ENCODE measurements at regions not wholly inside any gene's neighbourhood (a gene's known extent, or its start where the extent isn't known, plus 50 kb on each side); places are given as distances from the start of the nearest gene placed in this dataset.

- no peak for DNase-seq (ENCODE audit: low read depth)
Measured at GRCh38 chr6:119602215-119603178, 252.9 kb upstream of the MAN1A1 start.

DNA sequence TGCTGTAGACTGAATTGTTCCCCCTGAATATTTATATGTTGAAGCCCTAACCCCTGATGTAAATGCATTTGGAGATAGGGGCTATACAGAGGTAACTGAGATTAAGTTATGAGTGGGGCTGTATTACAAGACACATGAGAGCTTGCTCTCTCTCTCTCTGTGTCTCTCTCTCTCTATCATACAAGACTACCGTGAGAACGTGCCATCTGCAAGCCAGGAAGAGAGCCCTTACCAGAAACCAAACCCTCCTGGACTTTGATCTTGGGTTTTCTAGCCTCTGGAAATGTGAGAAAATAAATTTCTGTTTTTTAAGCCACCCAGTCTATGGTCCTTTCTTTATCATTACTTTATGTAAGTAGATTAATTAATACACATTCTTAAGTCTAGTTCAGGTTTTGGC lies 249.3 kb upstream of the MAN1A1 start:
- no peak for DNase-seq (ENCODE audit: low read depth)

DNA sequence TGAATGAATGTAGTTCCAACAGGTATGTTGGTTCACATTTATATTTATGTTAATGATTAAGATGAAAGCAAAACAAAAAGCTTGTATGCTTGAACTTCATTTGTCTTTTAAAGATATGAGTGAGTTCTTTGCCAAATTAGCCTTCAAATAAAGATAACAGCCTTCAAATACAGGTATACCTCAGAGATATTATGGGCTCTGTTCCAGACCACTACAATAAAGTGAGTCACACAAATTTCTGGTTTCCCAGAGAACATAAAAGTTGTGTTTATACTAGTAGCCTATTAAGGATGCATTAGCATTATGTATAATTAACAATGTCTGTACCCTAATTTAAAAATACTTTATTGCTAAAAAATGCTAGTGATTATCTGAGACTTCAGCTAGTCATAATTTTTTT lies 245.3 kb upstream of the MAN1A1 start:
- no peak for DNase-seq (ENCODE audit: low read depth)

DNA sequence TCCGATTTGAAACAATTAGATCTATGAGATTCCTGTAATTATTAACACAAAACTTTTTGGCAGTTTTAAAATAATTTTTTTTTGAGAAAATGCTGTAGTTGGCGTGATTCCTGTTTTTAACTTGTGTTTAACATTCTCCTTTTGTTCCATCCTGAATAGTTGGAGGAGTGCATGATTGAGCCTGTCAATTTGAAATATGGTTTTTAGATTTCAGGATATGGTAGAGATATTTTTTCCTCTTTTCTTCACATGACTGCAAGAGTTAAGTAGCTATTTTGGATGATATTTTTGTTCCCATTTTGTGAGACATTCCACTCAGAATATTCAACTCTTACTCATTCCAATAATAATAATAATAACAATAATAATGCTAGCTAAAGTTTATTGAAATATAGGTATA lies 241.7 kb upstream of the MAN1A1 start:
- DNase-seq (ENCODE audit: low read depth), result no peak

DNA sequence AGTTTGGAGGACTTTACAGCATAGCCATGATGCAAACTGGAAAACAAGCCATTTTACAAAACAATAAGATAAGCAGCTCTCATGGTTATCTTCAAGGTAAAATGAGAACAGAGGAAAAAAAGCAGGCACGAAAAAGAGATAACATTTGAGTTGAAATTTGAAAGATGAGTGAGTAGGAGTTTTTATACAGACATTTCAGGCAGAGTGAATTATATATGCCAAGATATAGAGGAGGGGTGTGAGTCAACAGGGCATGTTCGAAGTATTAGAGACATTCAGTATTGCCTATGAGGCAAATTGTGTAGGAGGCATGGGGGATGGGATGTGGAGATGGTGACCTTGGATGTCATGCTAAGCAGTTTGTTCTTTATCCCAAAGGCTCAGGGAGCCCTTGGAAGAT lies 240.5 kb upstream of the MAN1A1 start:
- no peak for DNase-seq (ENCODE audit: low read depth)

DNA sequence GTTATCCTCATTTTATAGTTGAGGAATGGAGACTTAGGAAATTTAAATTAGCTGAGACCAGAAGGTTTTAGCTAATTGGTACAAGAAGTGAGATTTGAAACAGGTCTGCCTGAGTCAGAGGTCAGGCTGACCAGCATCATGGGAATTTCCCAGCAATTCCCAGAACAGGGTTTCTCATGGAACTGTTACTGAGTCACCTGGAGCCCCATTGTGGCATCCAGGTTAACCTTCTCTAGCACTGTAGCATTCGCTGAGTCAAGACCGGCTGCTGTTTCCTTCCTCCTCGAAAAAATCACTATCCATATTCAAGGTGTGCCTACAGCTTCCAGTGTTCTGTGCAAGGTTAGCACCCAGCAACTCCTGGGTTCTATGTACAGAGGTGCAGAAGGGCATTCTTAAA lies 238.0 kb upstream of the MAN1A1 start:
- DNase-seq (ENCODE audit: low read depth), result no peak

DNA sequence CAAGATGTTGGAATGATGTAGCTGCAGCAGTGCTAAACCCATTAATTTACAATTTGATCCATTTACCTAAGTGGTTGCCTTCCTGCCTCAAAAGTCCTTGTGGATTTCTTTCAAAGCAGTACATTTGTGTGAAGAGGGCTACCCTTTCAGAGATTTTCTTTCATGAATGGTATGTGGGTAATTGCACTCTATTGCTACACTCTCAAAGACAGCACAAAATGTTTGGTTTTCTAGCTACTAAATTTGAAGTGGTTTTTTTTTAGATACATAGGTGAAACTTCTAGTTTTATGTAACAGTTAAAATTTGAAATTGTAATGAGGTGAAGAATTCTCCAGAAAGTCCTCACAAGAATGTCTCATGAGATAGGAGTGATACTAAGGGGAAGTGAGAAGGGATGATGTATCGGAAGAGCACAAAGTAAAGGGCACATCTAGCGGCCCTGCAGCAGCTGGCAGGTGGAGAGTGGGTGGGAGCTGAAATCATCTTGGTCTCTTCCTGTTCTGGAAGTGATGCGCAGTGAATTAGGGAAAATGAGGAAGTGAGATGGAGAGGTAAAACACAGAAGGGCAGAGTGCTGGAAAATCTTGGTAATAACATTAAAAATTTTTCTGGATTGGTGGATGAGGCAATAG lies 236.8 kb upstream of the MAN1A1 start:
- DNase-seq (ENCODE audit: low read depth), result no peak

- no peak for DNase-seq (ENCODE audit: low read depth)
Measured at GRCh38 chr6:119584088-119584487, 234.5 kb upstream of the MAN1A1 start.

DNA sequence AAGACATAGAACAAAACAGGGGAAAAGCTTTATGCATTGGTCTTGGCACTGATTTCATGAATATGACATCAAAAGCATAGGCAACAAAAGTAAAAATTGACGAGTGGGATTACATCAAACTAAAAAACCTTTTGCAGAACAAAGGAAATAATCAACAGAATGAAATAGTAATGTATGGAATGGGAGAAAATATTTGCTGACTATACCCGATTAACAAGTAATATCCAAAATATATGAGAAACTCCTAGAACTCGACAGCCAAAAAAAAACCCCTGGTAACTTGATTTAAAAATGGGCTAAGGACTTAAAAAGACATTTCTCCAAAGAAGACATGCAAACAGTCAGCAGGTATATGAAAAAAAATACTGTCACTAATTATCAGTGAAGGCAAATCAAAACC lies 231.7 kb upstream of the MAN1A1 start:
- no peak for DNase-seq (ENCODE audit: low read depth)

GRCh38 chr6:119575721-119576120 lies 226.2 kb upstream of the MAN1A1 start:
- no peak for DNase-seq (ENCODE audit: low read depth)

DNA sequence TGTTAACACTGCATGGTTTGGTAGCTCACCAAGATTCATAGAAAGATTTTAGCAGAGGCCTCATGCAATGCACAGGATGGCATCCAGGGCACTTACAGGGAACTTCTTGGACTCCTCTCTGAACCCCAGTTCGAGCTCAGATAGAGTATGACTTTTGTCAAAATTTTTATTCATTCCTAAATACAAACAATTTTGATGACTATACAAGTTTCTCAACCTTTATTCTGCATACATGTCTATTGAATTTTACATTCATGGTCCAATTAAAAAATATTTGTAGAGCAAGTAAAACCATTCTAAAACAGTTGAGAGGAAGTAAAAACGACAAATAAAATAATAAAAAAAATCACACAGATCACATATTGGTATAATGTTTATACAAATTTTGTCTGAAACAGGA lies 219.0 kb upstream of the MAN1A1 start:
- DNase-seq (ENCODE audit: low read depth), result no peak

GRCh38 chr6:119566546-119567260 lies 217.1 kb upstream of the MAN1A1 start:
- DNase-seq (ENCODE audit: low read depth), result no peak

DNA sequence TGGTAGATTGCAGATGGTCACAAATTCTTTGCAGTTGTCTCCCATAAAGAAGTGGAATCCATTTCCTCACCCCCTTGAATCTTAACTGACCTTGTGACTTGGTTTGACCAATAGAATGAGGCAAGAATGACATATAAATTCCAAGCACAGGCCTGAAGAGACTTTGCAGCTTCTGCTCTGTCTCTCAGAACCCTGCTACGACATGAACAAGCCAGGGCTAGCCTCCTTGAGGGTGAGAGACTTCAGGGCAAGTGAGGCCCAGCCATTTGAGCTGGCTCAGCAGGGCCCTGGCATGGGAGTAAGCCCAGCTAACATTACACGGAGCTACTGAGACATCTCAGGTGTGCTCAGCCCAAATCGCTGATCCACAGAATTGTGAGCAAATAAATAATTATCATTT lies 216.3 kb upstream of the MAN1A1 start:
- DNase-seq (ENCODE audit: low read depth), result no peak

DNA sequence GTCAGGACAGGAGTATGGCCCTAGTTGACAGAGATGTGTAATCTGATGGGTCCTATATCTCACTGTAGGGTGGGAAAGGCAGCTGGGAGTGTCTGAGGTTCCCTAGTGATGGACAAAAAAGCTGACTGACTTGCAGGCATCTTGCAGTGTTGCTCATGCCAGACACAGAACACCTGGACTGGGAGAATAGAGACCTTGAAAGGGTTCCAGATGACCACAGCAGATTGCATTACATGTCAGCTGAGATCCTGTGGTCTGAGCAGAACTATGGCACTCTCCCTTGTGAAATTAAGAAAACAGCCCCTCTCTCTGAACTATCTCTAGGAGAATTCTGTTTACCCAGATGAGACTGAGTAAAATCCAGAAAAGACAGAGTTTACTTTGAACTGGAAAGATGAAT lies 212.6 kb upstream of the MAN1A1 start:
- no peak for DNase-seq (ENCODE audit: low read depth)

- no peak for DNase-seq (ENCODE audit: low read depth)
Measured at GRCh38 chr6:119559586-119559985, 210.0 kb upstream of the MAN1A1 start.

DNA sequence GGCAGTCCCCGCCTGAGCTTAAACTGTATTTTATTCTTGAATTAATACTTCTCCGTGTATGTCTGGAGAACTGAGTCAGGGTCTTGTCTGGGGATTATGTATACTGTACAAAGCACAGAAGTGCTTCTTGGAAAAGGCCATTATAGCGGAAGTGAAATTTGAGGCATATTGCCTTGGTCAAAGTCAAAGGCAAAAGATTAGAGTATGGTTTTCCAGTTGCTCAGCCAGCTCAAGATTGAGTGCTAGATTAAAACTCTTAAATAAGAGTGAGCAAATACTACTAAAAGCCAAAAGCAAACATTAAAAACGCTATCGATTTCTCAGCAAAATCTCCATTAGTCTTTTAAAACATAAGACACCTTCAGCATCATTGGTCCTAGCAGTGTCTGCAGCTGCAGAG lies 207.7 kb upstream of the MAN1A1 start:
- no peak for DNase-seq (ENCODE audit: low read depth)

DNA sequence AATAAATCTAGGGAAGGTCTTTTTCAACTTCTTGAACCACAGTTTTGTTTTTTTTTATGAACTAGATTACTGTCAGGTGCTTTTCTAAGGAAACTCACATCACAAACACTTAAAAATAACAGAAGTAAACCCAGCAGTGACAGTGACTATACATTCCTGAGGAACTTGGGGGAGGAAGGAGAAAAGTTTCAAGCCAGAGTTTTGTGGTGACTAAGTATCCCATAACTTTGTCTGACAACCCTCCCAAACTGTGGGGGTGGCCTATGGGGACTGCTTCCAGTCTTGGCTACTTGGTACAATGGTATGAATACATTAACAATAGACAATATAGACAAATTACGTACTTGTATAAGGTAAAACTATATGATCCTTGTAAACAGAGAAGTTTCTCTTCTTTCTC lies 202.5 kb upstream of the MAN1A1 start:
- DNase-seq (ENCODE audit: low read depth), result no peak

- no peak for DNase-seq (ENCODE audit: low read depth)
Measured at GRCh38 chr6:119547024-119547423, 197.5 kb upstream of the MAN1A1 start.

DNA sequence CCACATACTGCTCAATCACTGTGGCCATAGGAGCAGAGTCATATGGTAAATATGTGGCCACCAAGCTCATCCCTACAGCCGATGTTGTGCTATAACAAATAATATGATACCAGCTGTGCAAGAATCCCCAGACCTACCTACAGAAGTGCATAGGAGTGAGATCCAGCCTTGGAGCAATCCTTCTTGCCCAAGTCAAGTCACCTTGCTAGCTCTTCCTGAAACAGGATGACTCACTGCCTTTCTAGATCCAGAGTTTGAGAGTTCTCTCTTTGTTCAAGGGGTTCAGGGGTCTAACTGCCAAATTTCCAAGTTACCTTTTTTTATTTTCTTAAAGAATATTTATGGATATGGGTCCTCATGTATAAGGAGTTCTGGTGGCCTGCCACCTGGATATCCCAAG lies 195.7 kb upstream of the MAN1A1 start:
- no peak for DNase-seq (ENCODE audit: low read depth)

DNA sequence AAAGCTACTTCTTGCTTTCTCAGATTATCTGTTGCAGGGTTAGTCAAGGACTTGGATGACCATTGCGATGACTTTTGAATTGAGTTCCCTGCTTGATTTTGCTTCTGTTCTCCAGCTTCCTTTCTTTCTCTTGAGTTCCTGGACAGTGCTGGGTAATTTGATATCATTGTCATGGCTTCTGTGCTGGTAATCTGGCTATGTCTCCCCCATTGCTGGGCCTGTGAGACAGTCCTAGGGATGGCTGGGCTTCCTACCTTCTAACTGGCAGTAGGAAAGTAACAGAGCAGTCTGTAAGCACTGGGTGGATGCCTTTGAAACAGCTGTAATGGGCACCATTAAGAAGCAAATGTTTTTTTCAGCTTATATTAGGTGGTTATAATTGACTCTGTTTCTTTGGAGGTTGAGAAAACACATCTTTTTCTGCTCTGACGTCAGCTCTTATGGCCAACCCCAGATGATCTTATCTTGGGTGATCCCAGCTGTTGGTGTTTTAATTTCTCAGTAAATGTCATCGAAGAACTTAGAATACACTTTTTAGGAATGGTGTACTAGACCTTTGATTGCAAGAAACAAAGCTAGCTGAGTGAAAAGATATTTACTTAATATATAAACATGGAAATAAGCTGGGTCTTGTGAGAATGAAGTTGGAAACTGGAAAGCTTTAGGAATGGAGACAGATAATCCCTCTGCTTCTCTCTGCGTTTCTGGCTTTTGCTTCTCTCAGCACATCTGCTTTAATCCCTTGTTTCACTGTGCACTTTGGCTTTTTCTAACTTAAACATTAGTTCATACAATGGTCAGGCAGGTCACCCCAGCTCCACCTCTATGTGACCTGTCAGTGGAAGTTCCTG lies 195.0 kb upstream of the MAN1A1 start:
- DNase-seq (ENCODE audit: low read depth), result no peak

GRCh38 chr6:119543332-119543731 lies 193.8 kb upstream of the MAN1A1 start:
- DNase-seq (ENCODE audit: low read depth), result no peak

- no peak for DNase-seq (ENCODE audit: low read depth)
Measured at GRCh38 chr6:119542037-119542436, 192.5 kb upstream of the MAN1A1 start.

Measured in CMK (cell line).